ENCODE measurements at regions not wholly inside any gene's neighbourhood (a gene's known extent, or its start where the extent isn't known, plus 50 kb on each side); places are given as distances from the start of the nearest gene placed in this dataset.
A peak's percentile ranks its signal among the peaks of the same experiment; 100 is the strongest.

DNA sequence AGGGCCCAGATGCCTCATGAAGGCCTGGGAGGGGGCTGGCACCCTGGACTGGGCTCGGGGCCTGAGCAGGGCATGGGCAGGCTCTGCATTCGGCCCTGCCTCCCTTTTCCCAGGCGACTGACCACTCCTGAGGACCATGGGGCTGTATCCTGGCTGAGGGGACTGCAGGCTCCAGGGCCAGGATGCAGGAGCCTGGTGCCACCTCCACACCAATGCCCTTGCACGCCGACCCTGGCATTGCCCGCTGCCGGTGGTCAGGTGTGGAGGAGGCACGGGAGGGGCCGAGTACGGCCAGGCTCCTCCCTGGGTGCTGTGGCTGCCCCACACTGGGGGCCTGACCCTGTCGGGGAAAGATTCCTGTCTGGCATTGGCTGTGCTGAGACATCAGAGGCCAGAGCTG, 128.9 kb downstream of the SIK1 start:
- intact Hi-C loops (cut with DNase I; ENCODE audit: low total_unique reads) = no loop called here
- Histone ChIP-seq H3K27ac (no peak overlapping the region), H3K4me3 (no peak overlapping the region), H3K27me3 (replicated peaks in 1 of 7) (peaks cover 0 to 31% (median 0%) of the 10 kb centered on the region in 7 donors), H3K4me1 (peaks cover 0 to 4% (median 0%) of the 10 kb centered on the region in 6 donors), H3K36me3 (no peaks in the 10 kb centered on the region), H3K9me3 (peaks cover 0 to 11% (median 3%) of the 10 kb centered on the region in 8 donors)
- DNase-seq = peak; percentile 69
- WGBS, 5 donors = 68 to 94% (median 80%) methylated on average over 5 to 11 of the region's 11 CpGs
- TF ChIP-seq POLR2AphosphoS5 (IDR thresholded peaks at IDR 0.05) (no peak), POLR2A (IDR thresholded peaks at IDR 0.05) (no peak)
- TF ChIP-seq, protein P1, sequence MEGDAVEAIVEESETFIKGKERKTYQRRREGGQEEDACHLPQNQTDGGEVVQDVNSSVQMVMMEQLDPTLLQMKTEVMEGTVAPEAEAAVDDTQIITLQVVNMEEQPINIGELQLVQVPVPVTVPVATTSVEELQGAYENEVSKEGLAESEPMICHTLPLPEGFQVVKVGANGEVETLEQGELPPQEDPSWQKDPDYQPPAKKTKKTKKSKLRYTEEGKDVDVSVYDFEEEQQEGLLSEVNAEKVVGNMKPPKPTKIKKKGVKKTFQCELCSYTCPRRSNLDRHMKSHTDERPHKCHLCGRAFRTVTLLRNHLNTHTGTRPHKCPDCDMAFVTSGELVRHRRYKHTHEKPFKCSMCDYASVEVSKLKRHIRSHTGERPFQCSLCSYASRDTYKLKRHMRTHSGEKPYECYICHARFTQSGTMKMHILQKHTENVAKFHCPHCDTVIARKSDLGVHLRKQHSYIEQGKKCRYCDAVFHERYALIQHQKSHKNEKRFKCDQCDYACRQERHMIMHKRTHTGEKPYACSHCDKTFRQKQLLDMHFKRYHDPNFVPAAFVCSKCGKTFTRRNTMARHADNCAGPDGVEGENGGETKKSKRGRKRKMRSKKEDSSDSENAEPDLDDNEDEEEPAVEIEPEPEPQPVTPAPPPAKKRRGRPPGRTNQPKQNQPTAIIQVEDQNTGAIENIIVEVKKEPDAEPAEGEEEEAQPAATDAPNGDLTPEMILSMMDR (IDR thresholded peaks at IDR 0.05 in 8 of 11, conservative IDR thresholded peaks at IDR 0.05 in 3 of 11) = no peak

DNA sequence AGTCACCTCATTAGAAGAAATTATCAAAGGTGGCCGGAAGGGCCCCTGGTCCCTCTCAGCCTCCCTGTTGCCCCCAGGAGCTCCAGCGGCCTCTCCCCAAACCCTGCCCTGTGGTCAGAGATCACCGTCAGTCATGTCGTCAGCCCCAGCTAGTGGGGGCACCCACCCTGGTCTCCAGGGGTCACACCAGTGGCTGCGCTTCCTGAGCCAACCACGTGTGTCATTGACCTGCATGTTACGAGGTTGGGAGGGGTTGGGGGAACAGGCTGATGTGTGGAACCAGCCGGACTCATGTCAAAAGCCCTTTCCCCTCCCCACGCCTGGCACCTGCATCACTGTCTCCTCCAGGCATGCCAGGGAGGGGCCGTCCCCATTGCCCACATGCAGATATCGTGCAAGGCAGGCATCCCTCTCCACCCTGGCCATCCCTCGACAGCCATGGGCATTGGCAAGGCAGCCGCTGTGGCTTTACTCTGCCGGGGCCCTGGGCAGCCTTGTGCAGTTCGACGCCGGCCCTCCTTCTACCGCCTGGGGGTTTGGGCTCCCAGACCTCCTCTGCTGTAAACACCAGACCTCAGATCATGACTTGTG, 128.7 kb downstream of the CRYAA start:
- intact Hi-C loops (cut with DNase I; ENCODE audit: low total_unique reads) = no loop called here
- TF ChIP-seq POLR2A (IDR thresholded peaks at IDR 0.05) = no peak
- TF ChIP-seq, protein P1 (IDR thresholded peaks at IDR 0.05 in 8 of 11, conservative IDR thresholded peaks at IDR 0.05 in 3 of 11) = no peak
- TF ChIP-seq POLR2AphosphoS5 (IDR thresholded peaks at IDR 0.05) = no peak
- H3K9me3 ChIP-seq = peaks cover 0 to 11% (median 3%) of the 10 kb centered on the region in 8 donors
- H3K27me3 ChIP-seq (replicated peaks in 1 of 7) = peaks cover 0 to 28% (median 0%) of the 10 kb centered on the region in 7 donors
- WGBS, 5 donors = 72 to 83% (median 79%) methylated on average over 14 to 18 of the region's 18 CpGs
- no peak overlapping the region for H3K4me3 ChIP-seq
- DNase-seq = peak; percentile 61
- peaks cover 0 to 4% (median 0%) of the 10 kb centered on the region in 6 donors for H3K4me1 ChIP-seq
- no peak overlapping the region for H3K27ac ChIP-seq
- H3K36me3 ChIP-seq = no peaks in the 10 kb centered on the region

DNA sequence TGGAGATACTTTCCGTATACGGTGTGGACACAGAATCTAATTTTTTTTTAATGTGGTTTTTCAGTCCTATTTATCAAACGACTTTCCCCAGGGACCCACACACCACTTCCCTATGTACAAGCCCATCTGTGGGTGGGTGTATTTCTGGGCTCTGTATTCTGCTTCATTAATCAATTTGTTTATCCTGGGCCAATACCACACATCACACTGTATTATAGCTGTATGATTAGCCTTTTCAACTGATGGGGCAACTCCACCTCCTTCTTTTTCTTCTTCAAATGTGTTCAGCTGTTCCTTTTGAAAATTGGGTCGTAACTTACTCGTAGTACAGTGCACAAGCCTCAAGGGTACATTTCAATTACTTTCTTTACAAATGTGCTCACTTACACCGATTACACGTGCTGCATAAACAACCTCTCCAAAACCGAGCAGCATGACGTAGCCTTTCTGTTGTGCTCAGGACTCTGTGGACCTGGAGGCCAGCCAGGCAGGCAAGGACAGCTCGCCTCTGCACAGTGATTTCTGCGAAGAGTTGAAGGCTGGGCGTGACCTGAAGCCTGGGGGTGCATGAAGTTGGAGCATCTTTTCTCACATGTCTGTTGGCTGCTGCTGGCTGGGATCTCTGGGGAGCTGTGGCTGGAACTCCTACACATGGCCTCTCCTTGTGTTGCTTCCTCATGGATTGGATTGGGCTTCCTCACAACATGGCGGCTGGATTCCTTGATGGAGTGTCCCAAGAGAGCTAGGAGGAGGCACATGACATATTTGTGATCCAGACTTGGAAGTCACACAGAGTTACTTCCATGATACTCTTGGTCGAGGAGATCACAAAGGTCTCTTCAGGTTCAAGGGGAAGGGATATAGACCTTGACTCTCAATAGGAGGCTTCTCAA, 126.5 kb downstream of the CRYAA start:
- DNase-seq = peak; percentile 54
- TF ChIP-seq, protein P1 (IDR thresholded peaks at IDR 0.05 in 8 of 11, conservative IDR thresholded peaks at IDR 0.05 in 3 of 11) = no peak
- no peak for TF ChIP-seq POLR2AphosphoS5 (IDR thresholded peaks at IDR 0.05)
- no peak for TF ChIP-seq POLR2A (IDR thresholded peaks at IDR 0.05)
- Histone ChIP-seq H3K36me3 (no peaks in the 10 kb centered on the region), H3K4me3 (no peak overlapping the region), H3K27ac (no peak overlapping the region), H3K9me3 (peaks cover 0 to 11% (median 3%) of the 10 kb centered on the region in 8 donors), H3K4me1 (peaks cover 0 to 9% (median 8%) of the 10 kb centered on the region in 6 donors), H3K27me3 (replicated peaks in 1 of 7) (peaks cover 0 to 28% (median 0%) of the 10 kb centered on the region in 7 donors)
- intact Hi-C loops (cut with DNase I; ENCODE audit: low total_unique reads) = no loop called here
- WGBS, 5 donors = 67 to 78% (median 75%) methylated on average over 14 of the region's 14 CpGs
